NCI-H460 (cell line): ENCODE measurements at regions not wholly inside any gene's neighbourhood (a gene's known extent, or its start where the extent isn't known, plus 50 kb on each side); places are given as distances from the start of the nearest gene placed in this dataset.
A peak's percentile ranks its signal among the peaks of the same experiment; 100 is the strongest.

Experiments
- DNase-seq: peaks from one replicate; pipeline ENCODE4 v3.0.0-alpha.2; 2016; ENCODE audit warnings: low read depth; ENCODE audit errors: extremely low read depth

DNA sequence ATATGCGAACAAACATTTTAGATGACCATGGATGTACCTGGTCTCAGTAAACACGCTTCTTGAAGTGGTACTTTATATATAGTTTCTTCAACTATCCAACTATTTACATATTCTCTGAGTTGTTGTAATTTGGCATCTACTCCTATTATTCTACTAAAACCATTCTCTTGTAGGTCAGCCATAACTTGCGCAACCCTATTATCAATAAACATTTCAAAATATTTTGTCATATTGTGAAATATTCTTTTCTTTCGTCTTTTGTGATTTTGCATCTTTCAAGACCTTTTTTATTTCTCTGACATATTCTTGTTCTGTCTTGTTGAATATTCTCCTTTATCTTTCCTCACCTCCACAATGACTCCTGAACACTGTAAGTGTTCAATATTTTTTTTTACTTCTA, 753.3 kb downstream of the NXPH1 start:
- no peak for DNase-seq

GRCh38 chr7:9189703-9190102, 756.3 kb downstream of the NXPH1 start:
- no peak for DNase-seq

DNA sequence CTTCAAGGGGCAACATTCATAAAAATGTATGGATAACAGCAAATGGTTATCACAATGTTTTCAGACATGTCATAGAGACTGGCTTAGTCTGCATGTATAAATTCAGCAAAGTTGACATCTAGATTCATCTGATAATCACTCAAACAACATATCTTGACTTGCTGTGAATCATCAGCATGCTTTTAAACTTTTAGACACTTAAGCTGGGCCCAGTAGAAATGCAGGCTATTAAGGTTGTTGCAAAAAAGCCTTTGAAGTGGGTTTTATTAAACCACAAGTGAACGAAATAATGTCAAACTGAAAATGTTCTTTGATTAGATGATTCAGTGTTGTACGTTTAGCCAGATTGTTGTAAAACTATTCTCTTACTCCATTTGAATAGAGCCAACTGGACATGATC, 759.6 kb downstream of the NXPH1 start:
- no peak for DNase-seq

DNA sequence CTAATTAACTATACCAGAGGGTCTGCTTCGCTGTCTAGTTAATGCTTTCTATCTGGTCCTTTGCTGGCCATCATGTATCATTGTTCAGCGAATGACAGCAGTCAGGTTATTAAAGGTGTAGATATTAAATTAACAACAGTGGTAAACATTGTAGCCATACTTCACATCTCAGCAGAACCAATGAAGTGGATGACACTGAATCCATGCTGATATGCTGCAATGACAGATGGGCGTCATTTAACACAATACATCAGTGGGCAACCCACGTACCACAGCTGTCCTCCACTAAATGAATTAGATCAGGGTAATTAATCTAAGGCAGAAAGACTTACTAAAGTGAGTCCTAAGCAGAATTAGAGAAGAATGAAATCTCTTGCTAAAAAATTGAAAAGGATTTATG, 767.2 kb downstream of the NXPH1 start:
- no peak for DNase-seq

- no peak for DNase-seq
Observed at GRCh38 chr7:9201928-9202327, 768.5 kb downstream of the NXPH1 start.

- no peak for DNase-seq
Observed at GRCh38 chr7:9204571-9204970, 771.2 kb downstream of the NXPH1 start.

GRCh38 chr7:9210114-9210513, 776.7 kb downstream of the NXPH1 start:
- no peak for DNase-seq

- DNase-seq: no peak
Observed at GRCh38 chr7:9217204-9217603, 783.8 kb downstream of the NXPH1 start.

DNA sequence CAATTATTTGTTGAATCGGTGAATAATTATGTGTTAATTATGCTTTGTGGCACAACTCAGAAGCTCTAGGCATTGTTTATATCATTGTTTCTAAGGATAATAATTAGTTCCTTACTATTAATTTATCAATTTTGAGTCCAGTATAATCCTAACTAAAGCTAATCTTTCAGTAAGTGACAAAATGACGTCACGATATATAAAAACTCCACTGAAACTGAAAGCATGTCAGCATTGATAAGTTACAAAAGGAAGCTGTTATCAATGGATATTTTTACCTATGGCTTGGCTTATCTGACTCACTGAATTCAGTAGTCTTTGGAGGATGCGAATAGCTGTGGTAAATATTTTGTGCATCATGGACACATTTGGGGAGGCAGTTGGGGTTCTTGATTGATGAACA, 793.1 kb downstream of the NXPH1 start:
- DNase-seq: no peak

DNA sequence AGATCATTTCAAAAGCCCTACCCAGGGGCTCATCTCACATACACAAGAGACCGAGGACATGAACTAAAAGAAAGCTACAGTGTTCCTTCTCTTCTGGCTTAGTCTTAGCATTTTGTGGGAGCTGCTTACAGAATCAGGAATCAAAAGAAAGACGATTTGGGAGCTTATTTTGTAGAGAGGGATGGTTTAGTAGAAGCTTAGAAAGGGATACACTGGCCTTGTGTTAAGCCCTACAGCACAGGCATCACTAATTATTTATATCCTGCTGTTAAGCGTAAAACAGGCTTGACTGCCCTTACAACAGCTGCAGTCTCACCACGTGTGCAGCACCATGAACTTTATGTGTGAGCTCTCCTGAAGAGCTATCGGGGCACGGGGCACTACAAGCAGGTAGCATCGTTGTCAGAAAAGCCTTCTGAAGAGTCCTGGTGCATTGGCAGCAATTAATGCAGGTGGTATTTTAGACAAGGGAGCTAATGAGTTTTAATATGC, 798.3 kb downstream of the NXPH1 start:
- no peak for DNase-seq

DNA sequence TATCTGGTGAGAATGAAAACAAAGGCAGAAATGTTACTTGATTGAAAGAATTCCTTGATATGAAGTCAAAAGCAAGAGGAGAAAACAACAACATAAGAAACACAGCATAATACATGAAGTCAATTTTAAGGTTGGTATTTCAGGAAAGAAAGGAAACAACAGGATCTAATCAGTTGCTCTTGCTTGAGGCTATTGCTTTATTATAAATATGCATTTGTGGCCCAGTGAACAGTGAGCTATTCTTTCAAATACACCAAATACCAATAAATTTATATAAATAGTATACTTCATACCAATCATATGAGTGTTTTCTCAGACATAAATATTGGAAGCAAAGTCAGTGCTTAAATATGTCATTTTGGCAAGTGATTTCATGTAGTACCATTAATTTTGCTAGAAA, 806.6 kb downstream of the NXPH1 start:
- DNase-seq: no peak

GRCh38 chr7:9241826-9242225, 808.4 kb downstream of the NXPH1 start:
- DNase-seq: no peak

DNA sequence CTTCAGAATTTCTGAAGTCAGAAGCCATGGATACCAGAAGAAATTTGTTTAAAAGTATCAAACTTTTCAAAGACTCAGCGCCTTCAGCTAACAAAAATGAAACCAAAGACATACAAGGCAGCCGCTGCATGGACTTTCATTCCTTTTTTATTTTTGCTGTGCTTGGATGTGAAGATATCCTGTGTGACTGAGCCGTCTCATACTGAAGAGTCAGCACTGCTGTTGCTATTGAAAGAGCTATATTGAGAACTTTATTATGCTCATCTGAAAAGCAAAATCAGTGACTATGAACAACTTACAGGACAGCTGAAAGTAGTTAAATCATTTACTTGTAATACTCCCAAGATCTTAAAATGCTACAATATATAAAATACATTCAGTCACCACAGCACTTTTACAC, 809.2 kb downstream of the NXPH1 start:
- DNase-seq: peak; percentile 6

DNA sequence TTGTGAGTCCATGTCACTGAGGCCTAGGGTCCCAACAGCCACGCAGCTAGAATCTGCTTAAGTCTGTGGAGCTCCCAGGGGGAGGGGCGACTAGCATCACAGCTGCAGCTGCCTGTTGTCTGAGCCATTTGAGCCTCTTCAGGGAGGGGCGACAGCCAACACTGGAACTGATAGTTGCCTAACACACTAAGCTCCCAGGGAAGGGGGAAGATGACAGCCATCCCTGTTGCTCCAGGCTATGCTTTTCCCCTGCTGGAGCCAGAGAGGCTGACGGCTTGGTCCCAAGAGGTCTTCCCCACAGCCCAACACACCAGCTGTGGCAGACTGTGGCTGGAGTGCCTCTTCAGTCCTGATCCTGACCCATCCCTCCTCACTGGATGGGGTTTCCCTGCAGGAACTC, 817.5 kb downstream of the NXPH1 start:
- no peak for DNase-seq

DNA sequence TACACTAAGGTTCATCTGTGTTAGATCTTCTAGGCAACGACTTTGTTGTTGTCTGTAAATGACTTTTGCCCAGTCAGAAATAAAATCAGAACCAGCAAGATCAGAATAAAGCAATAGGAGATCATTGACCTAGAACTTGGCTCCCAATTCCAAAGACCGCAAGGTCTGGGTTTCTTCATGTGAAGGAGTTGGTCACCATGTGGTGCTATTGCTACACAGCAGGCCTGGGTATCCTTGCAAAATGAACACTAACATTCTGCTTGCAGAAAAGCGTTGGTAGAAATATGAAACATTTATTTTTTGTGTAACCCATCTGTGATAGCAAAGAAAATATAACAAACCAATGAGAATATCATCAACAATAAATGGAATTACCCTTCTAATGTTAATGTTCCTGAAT, 831.0 kb downstream of the NXPH1 start:
- DNase-seq: no peak

GRCh38 chr7:9280088-9280487, 846.7 kb downstream of the NXPH1 start:
- DNase-seq: no peak

DNA sequence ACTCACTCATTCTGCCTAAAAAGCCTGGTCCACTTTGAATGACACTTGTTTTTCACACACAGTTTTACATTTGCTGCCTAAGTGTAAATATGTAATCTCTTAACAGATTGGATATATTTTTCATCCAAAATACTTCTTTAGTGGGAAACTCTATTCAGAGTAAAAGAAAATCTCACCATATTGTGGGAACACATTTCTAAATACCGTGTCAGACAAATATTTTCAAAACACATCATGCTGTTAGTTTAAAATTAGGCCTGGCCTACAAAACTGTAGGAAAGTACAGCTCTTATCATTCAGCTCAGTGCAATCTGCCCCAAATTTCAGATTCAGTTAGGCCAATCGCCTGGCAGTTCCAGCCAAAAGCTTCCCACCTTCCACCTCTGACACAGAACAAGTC, 849.8 kb downstream of the NXPH1 start:
- no peak for DNase-seq

GRCh38 chr7:9302436-9302835, 869.0 kb downstream of the NXPH1 start:
- no peak for DNase-seq

GRCh38 chr7:9307131-9307530, 873.7 kb downstream of the NXPH1 start:
- DNase-seq: no peak

DNA sequence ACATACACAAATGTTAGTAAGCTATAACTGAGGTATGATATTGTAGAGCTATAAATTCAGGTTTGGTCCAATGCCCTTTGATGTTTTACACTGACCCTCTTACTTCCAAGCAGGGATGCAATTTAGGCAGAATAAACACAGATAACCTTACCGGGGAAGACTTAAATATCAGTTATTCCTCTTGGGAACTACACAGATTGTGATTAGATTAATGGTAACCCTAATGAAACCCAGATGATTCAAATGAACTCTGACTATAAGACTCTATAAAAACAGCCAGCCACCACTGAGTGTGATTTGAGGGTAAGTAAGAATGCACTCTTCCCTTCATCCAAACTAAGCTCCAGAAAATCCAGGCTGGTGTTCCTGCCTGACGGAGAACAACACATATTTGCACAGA, 891.1 kb downstream of the NXPH1 start:
- DNase-seq: no peak

DNA sequence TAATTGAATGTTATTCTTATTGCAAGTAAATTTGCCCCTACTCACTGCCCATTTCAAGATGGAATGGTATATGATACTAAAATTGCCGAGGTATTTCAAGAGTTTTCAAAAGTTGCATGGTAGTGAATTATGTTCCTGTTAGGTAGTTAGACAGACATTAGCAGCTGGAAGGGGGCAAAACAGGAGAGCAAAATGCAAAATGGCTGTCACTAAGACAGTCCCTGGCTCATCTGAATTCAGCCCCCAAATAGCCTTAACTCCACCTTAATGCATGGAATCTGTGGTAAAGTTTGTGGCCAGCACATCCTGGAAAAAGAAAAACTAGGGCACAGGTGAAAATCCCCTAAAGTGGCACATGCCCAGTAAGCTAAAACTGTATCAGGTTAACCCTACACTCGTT, 894.9 kb downstream of the NXPH1 start:
- no peak for DNase-seq

DNA sequence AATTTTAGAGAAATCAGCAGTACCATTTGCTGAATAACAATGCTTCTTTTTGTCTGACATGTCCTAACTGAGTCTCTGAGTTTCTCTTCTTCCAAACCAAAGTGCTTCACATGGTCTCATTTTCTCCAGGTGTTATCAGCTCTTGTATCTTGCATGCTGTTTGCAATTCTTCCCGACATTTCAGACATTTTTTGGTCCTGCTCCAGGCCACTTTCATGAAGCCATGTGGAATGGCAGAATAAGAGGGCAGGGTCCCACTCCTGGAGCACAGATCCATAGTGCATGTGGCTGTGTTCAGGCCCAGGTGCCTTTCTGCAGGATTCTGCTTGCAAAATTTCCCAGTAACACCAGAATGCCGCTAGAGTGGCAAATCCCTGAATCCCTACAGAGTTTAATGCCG, 916.2 kb downstream of the NXPH1 start:
- no peak for DNase-seq

GRCh38 chr7:9391221-9391620, 957.8 kb downstream of the NXPH1 start:
- DNase-seq: no peak

DNA sequence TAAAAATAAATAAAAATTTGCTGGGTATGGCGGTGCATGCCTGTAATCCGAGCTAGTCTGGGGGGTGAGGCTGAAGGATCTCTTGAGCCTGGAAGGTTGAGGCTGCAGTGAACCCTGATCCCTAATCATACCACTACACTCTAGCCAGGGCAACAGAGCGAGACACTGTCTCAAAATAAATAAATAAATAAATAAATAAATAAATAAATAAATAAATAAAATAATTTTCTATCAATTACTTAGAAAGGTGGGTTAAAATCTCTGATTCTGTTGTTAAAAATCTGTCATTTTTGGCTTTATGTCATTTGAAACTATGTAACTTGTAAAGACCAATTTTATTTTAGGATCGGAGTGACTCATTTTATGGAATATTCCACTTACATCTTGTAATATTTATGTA, 958.6 kb downstream of the NXPH1 start:
- no peak for DNase-seq
